Skeletal muscle satellite cell (primary cell): ENCODE measurements at regions not wholly inside any gene's neighbourhood (a gene's known extent, or its start where the extent isn't known, plus 50 kb on each side); places are given as distances from the start of the nearest gene placed in this dataset.

ENCODE experiments used
- H3K27me3 ChIP-seq: 2 replicates; pipeline ENCODE4 v1.7.0; 2013; ENCODE audit warnings: low read length; ENCODE audit not compliant: control insufficient read depth, insufficient read depth
- H3K36me3 ChIP-seq: 2 replicates; pipeline ENCODE4 v1.7.0; 2013; ENCODE audit warnings: mild to moderate bottlenecking, control low read depth, low read length; ENCODE audit not compliant: insufficient read depth
- H3K4me1 ChIP-seq: 2 replicates; pipeline ENCODE4 v1.7.0; 2013; ENCODE audit warnings: low read length; ENCODE audit not compliant: control insufficient read depth, insufficient read depth
- H3K4me2 ChIP-seq: 2 replicates; pipeline ENCODE4 v1.7.0; 2013; ENCODE audit warnings: mild to moderate bottlenecking, low read length
- H3K4me3 ChIP-seq: 2 replicates; pipeline ENCODE4 v1.7.0; 2013; ENCODE audit warnings: low read length
- H3K9ac ChIP-seq: 2 replicates; pipeline ENCODE4 v1.7.0; 2013; ENCODE audit warnings: mild to moderate bottlenecking, low read depth, low read length, moderate library complexity
- H3K9me3 ChIP-seq: replicated peaks from 2 replicates; pipeline ENCODE4 v1.7.0; 2013; ENCODE audit warnings: mild to moderate bottlenecking, control low read depth, low read length

- H3K4me1 ChIP-seq, result no peaks in the 10 kb centered on the region
- H3K36me3 ChIP-seq, result no peaks in the 10 kb centered on the region
- H3K9me3 ChIP-seq, result no peaks in the 10 kb centered on the region
- no peak overlapping the region for H3K4me3 ChIP-seq
- H3K9ac ChIP-seq, result no peak overlapping the region
- peaks cover 53% of the 10 kb centered on the region for H3K27me3 ChIP-seq
- H3K4me2 ChIP-seq, result no peak overlapping the region
Measured at GRCh38 chr1:112342558-112342957, 53.5 kb upstream of the CTTNBP2NL start.

- H3K4me3 ChIP-seq, result no peak overlapping the region
- H3K4me2 ChIP-seq, result no peak overlapping the region
- H3K27me3 ChIP-seq, result peaks cover 45% of the 10 kb centered on the region
- no peaks in the 10 kb centered on the region for H3K36me3 ChIP-seq
- no peak overlapping the region for H3K9ac ChIP-seq
- no peaks in the 10 kb centered on the region for H3K9me3 ChIP-seq
- H3K4me1 ChIP-seq, result no peaks in the 10 kb centered on the region
Measured at GRCh38 chr1:112344754-112345423, 51.1 kb upstream of the CTTNBP2NL start.
